ENCODE measurements at regions not wholly inside any gene's neighbourhood (a gene's known extent, or its start where the extent isn't known, plus 50 kb on each side); places are given as distances from the start of the nearest gene placed in this dataset.

GRCh38 chr3:65252266-65252665, 564.5 kb upstream of the ADAMTS9 start:
- no peak for TF ChIP-seq SP1 (IDR thresholded peaks at IDR 0.05)
- TF ChIP-seq ELF4 (IDR thresholded peaks at IDR 0.05): no peak
- TF ChIP-seq ARNT (IDR thresholded peaks at IDR 0.05): no peak
- TF ChIP-seq PKNOX1 (IDR thresholded peaks at IDR 0.05): no peak
- no peak for TF ChIP-seq FOXK2 (IDR thresholded peaks at IDR 0.05)
- no peak for TF ChIP-seq SUZ12 (IDR thresholded peaks at IDR 0.05)

Measured in HEK293T (cell line).